Fibroblast of pulmonary artery (primary cell): ENCODE measurements at regions not wholly inside any gene's neighbourhood (a gene's known extent, or its start where the extent isn't known, plus 50 kb on each side); places are given as distances from the start of the nearest gene placed in this dataset.
"Not testable (repeated sequence)": the region's sequence is repeated elsewhere in the genome, so short reads cannot be mapped to it uniquely, and the experiment has no call there.

Experiments
- DNase-seq: peaks from one replicate; pipeline ENCODE4 v3.0.0-alpha.2; 2010; ENCODE audit warnings: low read depth
- H3K4me3 ChIP-seq: replicated peaks from 2 replicates; pipeline ENCODE4 v1.5.1; 2011; ENCODE audit warnings: low read depth, mild to moderate bottlenecking, control low read depth, low read length, moderate library complexity
- TF ChIP-seq, protein P1 (sequence below): IDR thresholded peaks from 2 replicates; pipeline ENCODE4 v1.5.1; 2011; ENCODE audit warnings: mild to moderate bottlenecking, control low read depth, low read length, inconsistent platforms; ENCODE audit errors: missing control alignments

GRCh38 chr6:135731116-135731515 is 120.4 kb upstream of the PDE7B start:
- no peak overlapping the region for H3K4me3 ChIP-seq
- TF ChIP-seq, protein P1, sequence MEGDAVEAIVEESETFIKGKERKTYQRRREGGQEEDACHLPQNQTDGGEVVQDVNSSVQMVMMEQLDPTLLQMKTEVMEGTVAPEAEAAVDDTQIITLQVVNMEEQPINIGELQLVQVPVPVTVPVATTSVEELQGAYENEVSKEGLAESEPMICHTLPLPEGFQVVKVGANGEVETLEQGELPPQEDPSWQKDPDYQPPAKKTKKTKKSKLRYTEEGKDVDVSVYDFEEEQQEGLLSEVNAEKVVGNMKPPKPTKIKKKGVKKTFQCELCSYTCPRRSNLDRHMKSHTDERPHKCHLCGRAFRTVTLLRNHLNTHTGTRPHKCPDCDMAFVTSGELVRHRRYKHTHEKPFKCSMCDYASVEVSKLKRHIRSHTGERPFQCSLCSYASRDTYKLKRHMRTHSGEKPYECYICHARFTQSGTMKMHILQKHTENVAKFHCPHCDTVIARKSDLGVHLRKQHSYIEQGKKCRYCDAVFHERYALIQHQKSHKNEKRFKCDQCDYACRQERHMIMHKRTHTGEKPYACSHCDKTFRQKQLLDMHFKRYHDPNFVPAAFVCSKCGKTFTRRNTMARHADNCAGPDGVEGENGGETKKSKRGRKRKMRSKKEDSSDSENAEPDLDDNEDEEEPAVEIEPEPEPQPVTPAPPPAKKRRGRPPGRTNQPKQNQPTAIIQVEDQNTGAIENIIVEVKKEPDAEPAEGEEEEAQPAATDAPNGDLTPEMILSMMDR, result no peak
- DNase-seq, result no peak

- not testable (repeated sequence) for DNase-seq, H3K4me3 ChIP-seq
Observed at GRCh38 chr6:135736351-135736750, 115.2 kb upstream of the PDE7B start.

DNA sequence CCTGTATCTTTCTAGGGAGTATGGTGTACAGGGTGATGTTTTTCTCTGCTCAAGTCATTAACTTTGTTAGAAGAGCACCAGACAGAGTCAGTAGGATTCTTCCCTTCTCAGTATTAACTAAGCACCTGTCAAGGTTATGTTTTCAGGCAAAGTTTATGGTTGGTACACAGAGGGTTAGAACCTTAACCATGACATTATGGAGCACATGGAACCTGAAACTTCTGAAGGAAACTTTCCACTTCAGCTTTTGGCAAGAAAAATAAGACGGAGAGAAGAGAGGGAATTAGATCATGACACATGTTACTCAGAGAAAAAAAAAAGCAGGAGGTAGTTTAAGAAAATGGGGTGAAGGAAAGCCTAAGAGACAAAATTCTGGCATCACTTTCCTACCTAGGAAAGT is 112.9 kb upstream of the PDE7B start:
- TF ChIP-seq, protein P1, result no peak
- DNase-seq, result no peak
- no peak overlapping the region for H3K4me3 ChIP-seq

DNA sequence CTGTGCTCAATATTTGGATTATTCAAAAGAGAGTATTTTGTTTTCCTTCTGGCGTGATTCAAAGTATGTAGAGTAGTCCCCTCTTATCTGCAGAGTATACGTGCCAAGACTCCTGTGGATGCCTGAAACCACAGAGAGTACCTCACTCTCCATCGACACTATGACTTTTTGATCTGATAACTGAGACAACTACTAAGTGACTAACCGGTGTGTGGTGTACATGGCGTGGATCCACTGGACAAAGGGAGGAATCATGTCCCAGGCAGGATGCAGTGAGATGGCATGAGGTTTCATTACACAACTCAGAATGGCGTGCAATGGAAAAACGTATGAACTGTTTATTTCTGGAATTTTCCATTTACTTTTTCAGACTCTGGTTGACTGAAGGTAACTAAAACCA is 112.2 kb upstream of the PDE7B start:
- TF ChIP-seq, protein P1, result no peak
- H3K4me3 ChIP-seq, result peak overlapping the region; percentile 1
- DNase-seq, result peak; percentile 94

DNA sequence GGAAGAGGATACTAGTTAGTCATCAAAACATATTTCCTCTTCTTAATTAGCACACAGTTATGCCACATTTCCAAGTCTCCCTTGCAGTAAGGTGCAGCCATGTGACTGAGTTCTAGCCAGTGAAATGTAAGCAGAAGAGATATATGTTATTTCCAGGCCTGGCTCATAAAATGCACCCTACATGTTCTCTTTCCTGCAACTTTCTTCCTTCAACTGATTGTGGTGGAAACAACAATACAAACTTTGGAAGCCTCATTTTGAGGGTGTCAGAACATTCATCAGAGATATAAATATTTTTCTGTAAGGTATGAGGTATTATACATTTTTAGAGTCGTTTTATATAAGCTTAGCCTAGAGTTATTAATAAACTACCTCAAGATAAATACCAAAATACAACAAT is 110.9 kb upstream of the PDE7B start:
- no peak overlapping the region for H3K4me3 ChIP-seq
- TF ChIP-seq, protein P1, result no peak
- no peak for DNase-seq

DNA sequence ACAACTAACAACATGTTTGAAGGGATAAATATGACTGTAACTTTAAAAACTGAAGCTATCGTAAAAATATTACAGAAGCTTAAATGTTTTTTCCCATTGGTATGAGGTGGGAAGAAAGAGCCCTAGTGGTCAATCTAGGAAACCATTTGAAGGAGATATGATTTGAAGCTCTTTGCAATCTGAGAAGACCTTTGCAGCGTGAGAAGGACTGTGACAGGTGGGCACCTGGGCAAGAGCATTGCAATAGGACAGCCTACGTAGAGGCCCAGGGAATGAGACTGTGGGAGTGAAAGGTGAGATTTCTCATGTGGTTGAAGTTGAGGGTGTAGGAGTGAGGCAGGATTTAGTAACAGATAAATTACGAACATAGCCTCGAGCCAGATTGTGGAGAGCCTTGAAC is 108.0 kb upstream of the PDE7B start:
- DNase-seq, result no peak
- no peak overlapping the region for H3K4me3 ChIP-seq
- TF ChIP-seq, protein P1, result no peak

GRCh38 chr6:135748189-135748588 is 103.3 kb upstream of the PDE7B start:
- H3K4me3 ChIP-seq, result no peak overlapping the region
- DNase-seq, result no peak
- TF ChIP-seq, protein P1, result no peak

GRCh38 chr6:135750081-135750480 is 101.4 kb upstream of the PDE7B start:
- no peak overlapping the region for H3K4me3 ChIP-seq
- DNase-seq, result peak; percentile 81
- TF ChIP-seq, protein P1, result no peak
